ENCODE measurements at regions not wholly inside any gene's neighbourhood (a gene's known extent, or its start where the extent isn't known, plus 50 kb on each side); places are given as distances from the start of the nearest gene placed in this dataset.

GRCh38 chr18:47619771-47620448 lies 310.5 kb downstream of the SMAD2 start:
- TF ChIP-seq, protein P1, sequence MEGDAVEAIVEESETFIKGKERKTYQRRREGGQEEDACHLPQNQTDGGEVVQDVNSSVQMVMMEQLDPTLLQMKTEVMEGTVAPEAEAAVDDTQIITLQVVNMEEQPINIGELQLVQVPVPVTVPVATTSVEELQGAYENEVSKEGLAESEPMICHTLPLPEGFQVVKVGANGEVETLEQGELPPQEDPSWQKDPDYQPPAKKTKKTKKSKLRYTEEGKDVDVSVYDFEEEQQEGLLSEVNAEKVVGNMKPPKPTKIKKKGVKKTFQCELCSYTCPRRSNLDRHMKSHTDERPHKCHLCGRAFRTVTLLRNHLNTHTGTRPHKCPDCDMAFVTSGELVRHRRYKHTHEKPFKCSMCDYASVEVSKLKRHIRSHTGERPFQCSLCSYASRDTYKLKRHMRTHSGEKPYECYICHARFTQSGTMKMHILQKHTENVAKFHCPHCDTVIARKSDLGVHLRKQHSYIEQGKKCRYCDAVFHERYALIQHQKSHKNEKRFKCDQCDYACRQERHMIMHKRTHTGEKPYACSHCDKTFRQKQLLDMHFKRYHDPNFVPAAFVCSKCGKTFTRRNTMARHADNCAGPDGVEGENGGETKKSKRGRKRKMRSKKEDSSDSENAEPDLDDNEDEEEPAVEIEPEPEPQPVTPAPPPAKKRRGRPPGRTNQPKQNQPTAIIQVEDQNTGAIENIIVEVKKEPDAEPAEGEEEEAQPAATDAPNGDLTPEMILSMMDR (conservative IDR thresholded peaks at IDR 0.05): no peak
- no peak for TF ChIP-seq EZH2 (IDR thresholded peaks at IDR 0.05; ENCODE audit: low read depth)
